HG03135 (cell line): ENCODE measurements at regions not wholly inside any gene's neighbourhood (a gene's known extent, or its start where the extent isn't known, plus 50 kb on each side); places are given as distances from the start of the nearest gene placed in this dataset.
"Not testable (repeated sequence)": the region's sequence is repeated elsewhere in the genome, so short reads cannot be mapped to it uniquely, and the experiment has no call there.

Experiments
- ATAC-seq: cut with Tn5 transposase; IDR thresholded peaks from one replicate; pipeline ENCODE4 v1.9.1; 2021; ENCODE audit warnings: mild to moderate bottlenecking, moderate library complexity; ENCODE audit not compliant: unreplicated experiment

- no peak for ATAC-seq
Measured at GRCh38 chr4:81607950-81608349, 136.2 kb upstream of the RASGEF1B start.

- no peak for ATAC-seq
Measured at GRCh38 chr4:81606801-81607501, 135.2 kb upstream of the RASGEF1B start.

- no peak for ATAC-seq
Measured at GRCh38 chr4:81606166-81606565, 134.5 kb upstream of the RASGEF1B start.

DNA sequence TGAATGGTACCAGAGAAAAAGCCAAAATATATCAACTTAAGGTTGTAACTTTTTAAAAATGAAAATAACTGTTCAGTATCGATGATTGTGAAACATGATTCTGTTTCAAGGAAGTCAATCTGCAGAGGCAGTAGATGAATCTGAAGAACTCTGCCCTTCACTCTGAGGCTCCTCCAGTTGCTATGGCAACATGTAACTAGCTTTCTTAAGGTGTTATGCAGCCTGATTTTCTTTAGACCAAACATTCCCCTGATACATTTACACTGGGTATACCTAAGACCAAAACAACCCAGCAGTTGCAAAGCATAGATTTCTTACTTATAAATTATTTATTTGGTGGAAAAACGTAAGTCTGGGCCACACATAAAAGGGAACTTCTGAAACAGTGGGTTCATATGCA is 133.6 kb upstream of the RASGEF1B start:
- ATAC-seq = no peak

DNA sequence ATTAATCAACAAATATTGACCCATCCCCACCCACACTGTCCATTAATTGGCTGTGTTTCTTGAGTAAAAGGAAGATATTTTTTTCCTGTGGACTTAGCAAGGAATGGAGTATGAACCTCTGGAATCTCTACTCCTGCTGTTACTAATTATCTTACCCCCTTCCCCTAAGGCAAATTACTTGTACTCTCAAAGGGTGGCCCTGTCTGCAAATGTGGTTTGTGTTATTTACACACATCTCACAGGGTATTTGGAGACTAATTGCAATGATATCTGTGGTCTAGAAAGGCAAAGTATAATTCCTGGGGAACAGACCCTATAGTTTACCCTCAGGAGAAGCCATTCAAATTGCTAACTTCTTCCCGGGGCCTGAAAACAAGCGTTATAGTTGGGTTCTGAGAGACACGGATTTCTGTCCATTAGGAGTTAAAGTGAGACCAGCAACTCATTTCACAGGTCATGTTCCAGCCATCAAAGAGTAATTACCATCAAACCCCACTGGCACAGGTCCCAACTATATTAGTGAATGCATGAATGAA is 133.0 kb upstream of the RASGEF1B start:
- no peak for ATAC-seq

DNA sequence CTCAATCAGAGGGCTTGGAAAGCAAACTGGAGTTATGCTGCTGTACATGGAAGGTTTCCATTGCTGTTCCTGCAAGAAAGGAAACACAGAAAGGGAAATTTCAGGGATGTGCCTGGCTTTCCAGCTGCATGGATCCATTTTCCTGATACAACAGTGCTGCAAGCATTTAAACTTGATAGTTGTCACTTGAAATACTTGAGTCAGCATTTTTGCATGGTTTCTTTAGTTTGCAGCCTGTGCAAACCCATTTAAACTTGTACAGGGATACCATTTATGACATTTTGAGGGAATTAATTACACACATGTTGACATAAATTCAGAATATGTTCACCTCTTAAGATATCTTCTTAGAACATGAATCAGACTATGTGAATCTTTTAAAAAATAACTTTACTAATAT is 131.1 kb upstream of the RASGEF1B start:
- ATAC-seq = no peak

GRCh38 chr4:81601358-81601694 is 129.6 kb upstream of the RASGEF1B start:
- no peak for ATAC-seq

DNA sequence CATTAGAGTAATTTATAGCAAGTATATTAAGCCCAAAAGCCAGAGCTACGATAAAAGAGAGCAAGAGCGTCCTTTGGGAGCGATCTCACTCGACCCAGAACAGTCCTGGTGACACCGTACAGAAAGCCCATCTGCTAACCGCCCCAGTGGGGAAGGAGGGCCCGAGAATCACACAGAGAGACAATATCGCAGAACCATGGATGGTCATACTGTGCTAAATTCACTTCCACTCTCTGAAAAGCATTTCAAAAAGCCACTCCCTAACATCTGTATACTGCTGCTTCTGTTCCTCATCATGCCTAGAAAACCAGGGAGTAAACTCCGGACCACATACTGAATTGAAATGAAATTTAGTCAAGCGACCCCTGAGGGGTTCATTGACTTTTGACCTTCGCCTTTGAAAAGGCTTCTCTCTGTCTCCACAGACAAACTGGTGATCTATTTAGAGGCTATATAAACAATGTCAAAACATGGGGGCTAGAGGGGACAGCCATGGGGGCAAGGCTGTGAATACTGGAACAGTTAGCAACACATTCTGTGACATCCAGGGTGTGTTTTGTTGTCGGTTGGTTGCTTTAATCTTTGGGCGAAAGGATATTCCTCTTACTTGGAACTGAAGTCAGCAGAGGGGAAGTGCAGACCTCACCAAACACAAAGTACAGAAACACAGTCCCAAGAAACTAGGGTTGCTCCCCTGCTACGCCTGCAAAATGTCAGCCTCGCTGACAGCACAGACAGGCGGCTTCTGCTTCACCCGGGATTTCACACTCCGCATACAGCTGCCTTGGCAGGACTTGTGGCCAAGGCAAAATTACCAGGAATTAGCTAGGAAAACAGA is 129.0 kb upstream of the RASGEF1B start:
- no peak for ATAC-seq

- ATAC-seq = no peak
Measured at GRCh38 chr4:81599742-81600380, 128.2 kb upstream of the RASGEF1B start.

- ATAC-seq = no peak
Measured at GRCh38 chr4:81595798-81596610, 124.3 kb upstream of the RASGEF1B start.

DNA sequence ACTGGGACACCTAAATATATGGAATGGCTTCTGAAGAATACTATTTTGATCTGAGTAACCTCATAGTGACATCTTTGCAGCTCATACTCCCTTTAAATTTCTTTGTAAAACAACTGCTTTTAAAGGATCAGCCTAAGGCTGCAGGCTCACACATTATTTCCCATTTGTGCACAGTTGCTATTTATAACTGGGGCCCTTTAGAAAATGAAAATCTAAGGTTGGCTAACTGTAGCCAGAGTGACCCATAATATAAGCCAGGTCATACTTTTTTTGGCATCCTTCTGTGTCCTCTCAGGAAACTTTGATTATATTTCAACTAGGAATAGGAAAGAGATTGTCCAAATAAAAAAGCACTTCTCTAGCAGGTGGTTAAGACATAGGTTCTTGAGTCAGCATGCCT is 123.6 kb upstream of the RASGEF1B start:
- ATAC-seq = no peak

DNA sequence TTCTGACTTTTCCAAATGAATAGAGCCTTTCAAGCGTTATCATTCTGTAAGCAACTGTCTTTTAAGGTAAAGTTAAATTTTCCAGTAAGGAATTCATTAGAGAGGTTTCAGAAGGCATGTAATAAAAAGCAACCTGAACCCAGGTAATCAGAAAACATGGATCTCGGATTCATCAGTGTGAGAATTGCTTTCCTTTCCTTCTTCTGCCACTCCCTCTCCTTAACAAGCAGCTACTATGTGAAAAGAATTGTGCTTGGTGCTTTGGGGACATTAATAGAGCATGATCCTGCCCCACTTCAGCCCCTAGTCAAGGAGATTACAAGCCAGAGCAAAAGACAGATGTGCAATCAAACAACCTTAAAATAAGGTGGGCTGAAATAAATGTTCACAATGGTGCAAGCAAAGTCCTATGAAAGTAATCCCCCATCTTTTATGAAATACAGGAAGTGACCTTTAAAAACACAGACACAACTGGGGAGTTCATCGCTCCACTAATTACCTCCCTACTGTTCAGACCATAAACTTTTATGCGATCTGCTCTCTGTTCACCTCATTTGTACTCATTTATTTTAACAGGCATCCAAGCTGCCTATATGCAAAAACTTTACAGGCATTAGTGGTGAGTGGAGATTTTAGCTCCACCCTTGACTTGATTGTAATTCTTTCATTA is 122.9 kb upstream of the RASGEF1B start:
- ATAC-seq = no peak

DNA sequence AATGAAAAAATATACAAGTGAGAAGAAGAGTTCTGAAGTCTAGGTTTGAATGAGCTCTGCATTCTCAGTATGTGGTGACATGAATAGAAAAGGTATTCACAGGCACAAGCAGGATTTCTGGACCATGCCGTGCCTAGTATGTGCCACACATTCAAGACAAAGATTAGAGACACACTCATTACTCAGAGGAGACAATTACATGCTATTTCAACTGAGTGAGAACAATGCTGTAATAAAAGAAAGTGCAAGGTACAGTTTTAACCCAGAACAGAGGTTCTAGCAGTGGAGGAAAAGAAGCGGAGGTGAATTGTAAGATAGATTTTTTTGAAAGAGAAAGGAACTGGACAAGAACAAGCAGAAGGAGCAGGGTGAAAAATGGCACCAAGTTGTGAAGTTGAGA is 121.0 kb upstream of the RASGEF1B start:
- no peak for ATAC-seq

DNA sequence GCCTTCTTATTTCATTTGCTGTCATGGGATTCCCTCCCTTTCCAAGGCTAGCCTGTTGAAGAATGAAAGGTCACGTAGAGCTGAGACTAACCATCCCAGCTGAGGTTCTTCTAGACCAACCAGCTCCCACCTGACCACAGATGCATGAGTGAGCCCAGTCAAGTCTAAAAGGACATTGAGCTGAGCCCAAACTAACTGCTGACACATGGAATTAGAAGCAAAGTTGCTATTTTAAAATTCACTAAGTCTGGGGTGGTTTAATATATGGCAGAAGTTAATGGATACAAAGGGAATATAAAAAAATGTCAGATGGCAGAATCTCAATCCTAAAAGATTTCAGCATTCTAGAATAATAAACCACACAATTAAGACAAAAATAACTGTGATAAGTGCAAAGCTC is 118.9 kb upstream of the RASGEF1B start:
- no peak for ATAC-seq

- ATAC-seq = no peak
Measured at GRCh38 chr4:81589262-81589661, 117.6 kb upstream of the RASGEF1B start.

DNA sequence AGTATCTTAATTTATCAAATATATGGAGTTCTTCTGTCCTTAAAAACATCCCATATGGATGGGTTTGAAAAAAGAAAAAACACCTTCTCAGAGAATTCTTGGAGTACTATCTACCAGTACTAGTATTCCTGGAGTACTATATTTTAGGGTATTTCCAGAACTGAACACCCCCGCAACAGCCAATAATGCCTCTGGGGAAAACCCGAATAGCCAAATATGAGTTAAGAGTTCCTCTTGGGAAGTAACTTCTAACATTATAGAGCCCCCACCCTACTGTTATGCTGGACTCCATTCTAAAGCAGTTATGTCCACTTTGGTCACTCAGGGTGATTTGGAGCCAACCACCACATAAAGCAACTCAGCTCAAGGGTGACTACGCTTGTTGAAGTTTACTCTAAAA is 115.0 kb upstream of the RASGEF1B start:
- no peak for ATAC-seq

DNA sequence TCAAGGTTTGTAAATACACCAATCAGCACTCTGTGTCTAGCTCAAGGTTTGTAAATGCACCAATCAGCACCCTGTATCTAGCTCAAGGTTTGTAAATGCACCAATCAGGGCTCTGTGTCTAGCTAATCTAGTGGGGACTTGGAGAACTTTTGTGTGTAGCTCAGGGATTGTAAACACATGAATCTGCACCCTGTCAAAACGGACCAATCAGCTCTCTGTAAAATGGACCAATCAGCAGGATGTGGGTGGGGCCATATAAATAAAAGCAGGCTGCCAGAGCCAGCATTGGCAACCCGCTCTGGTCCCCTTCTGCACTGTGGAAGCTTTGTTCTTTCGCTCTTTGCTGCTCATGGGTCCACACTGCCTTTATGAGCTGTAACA is 109.3 kb upstream of the RASGEF1B start:
- ATAC-seq = not testable (repeated sequence)

GRCh38 chr4:81580346-81580993 is 108.8 kb upstream of the RASGEF1B start:
- ATAC-seq = no peak

DNA sequence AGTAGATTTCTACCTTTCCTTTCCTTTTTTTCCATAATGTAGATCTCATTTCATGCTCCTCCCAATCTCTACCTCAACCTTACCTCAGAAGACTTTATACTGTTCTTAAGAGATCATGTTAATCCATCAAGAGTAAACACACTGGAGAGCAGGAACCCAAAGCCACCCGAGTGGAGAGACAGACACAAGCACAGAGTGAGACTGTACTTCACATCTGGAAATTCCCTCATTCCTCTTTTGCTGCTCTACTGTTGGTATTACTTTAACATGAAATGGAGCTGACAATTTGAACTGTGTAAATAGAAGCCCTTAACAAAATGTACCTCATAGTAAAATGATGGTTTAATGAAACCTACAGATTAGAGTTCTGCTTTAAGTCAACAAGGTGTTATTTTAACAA is 105.7 kb upstream of the RASGEF1B start:
- no peak for ATAC-seq

- no peak for ATAC-seq
Measured at GRCh38 chr4:81574991-81575390, 103.3 kb upstream of the RASGEF1B start.
